GM23248 (cell line): ENCODE measurements at regions not wholly inside any gene's neighbourhood (a gene's known extent, or its start where the extent isn't known, plus 50 kb on each side); places are given as distances from the start of the nearest gene placed in this dataset.

Experiments used
- EZH2 ChIP-seq: fragments of 200-600 bp; sonication (generic); IDR thresholded peaks from 2 replicates; pipeline ENCODE4 v1.6.1; 2018; ENCODE audit warnings: antibody characterized with exemption, mild to moderate bottlenecking; ENCODE audit not compliant: insufficient read depth, poor library complexity, severe bottlenecking
- EZH2phosphoT487 ChIP-seq: fragments of 200-600 bp; sonication (generic); IDR thresholded peaks from 2 replicates; pipeline ENCODE4 v1.6.1; 2018; ENCODE audit warnings: antibody characterized with exemption, moderate library complexity, mild to moderate bottlenecking, low read depth; ENCODE audit not compliant: insufficient read depth

DNA sequence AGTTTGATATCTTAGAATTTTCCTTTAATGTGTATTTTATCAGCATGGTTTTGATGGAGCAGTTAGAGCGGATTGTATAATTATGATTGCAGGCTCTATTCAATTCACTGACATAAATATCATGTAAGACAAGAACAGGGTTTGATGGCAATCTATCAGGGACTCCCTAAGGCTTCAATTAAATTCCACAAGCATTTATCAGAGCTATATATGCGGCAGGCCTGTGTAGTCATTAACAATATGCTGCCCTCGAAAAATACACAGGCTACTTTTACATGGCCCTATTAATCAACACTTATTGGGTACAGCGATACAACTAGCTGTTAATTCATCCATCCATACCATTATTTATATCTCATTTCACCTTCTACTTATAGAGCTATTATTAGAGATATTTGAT is 358.1 kb upstream of the TPK1 start:
- TF ChIP-seq EZH2 (no peak), EZH2phosphoT487 (no peak)
